ENCODE measurements at regions not wholly inside any gene's neighbourhood (a gene's known extent, or its start where the extent isn't known, plus 50 kb on each side); places are given as distances from the start of the nearest gene placed in this dataset.

- no peaks in the 10 kb centered on the region for H3K36me3 Mint-ChIP-seq
- H3K9me3 Mint-ChIP-seq = no peaks in the 10 kb centered on the region
- H3K4me3 Mint-ChIP-seq = no peak overlapping the region
- no peak overlapping the region for H3K27ac Mint-ChIP-seq
- DNase-seq = no peak
- CTCF ChIA-PET = interaction anchor here (0.5 kb wide), 1 partner anchor 227 kb away, joined by 3 read pairs; no protein-coding TSS in a partner anchor
- no peaks in the 10 kb centered on the region for H3K4me1 Mint-ChIP-seq
- peaks cover 18% of the 10 kb centered on the region for H3K27me3 Mint-ChIP-seq
These were observed 88.5 kb downstream of the PRLHR start for GRCh38 chr10:118506671-118507590.

DNA sequence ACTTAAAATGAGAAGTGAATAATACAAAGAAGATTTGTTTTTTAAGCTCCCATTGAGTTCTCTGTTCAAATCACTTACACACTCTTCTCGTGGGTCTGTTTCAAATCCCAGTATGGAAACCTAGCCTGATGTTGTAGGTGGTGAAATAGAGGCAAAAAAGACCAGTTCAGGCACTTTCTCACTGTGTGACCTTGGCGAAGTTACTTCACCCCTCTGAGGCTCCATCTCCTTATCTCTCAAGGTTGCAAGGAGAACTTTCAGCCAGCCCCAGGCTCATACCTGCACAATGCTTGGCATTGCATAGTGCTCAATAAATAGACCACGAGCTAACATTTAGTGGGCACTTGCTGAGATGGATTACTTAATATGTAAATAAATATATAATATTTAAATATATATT lies 90.1 kb downstream of the PRLHR start:
- DNase-seq = no peak
- no peaks in the 10 kb centered on the region for H3K4me1 Mint-ChIP-seq
- CTCF ChIA-PET = interaction anchor here (0.9 to 2.2 kb wide), 2 partner anchors 39 to 46 kb away, joined by 3 to 7 read pairs; no protein-coding TSS in a partner anchor
- peaks cover 19% of the 10 kb centered on the region for H3K27me3 Mint-ChIP-seq
- H3K27ac Mint-ChIP-seq = no peak overlapping the region
- H3K9me3 Mint-ChIP-seq = no peaks in the 10 kb centered on the region
- no peaks in the 10 kb centered on the region for H3K36me3 Mint-ChIP-seq
- H3K4me3 Mint-ChIP-seq = no peak overlapping the region

DNA sequence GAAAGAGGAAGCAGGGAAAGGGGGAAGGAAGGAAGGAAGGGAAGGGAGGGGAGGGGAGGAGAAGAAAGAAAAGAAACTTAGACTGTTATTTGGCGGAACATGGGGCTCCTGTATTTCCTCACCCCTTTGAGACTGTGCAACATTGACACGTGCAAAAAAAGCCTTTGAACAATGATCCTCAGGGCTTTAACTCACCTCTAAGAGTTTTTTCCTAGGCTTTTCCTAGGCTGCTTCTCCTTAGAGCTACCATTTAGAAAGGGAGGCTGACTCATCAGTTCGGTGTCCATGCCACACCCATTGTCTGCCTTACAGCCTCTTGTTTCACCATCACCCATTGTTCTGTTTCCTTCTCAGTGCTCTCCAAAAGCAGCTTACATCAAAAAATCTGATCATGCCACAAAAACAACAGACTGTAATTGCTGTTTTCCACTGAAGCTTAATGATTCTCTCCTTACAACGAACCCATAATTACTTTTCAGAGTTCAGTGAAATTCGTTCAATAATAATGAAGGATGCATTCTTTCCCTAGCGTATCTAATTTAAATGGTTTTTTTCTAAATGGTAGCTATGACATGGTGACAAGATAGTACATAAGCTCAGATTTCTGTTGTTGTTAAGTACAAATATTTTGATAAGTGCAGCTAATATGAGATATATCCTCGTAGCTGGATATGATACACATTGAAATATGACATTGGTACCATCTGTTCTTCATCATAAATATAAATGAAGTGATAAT lies 90.8 kb downstream of the PRLHR start:
- Mint-ChIP-seq H3K27ac (no peak overlapping the region), H3K36me3 (no peaks in the 10 kb centered on the region), H3K27me3 (peaks cover 19% of the 10 kb centered on the region), H3K9me3 (no peaks in the 10 kb centered on the region), H3K4me1 (no peaks in the 10 kb centered on the region), H3K4me3 (no peak overlapping the region)
- CTCF ChIA-PET = interaction anchor here (0.9 to 2.2 kb wide), 2 partner anchors 39 to 46 kb away, joined by 3 to 7 read pairs; no protein-coding TSS in a partner anchor
- DNase-seq = no peak

- no peak for DNase-seq
- Mint-ChIP-seq H3K27ac (no peak overlapping the region), H3K9me3 (no peaks in the 10 kb centered on the region), H3K27me3 (peaks cover 19% of the 10 kb centered on the region), H3K4me1 (no peaks in the 10 kb centered on the region), H3K4me3 (no peak overlapping the region), H3K36me3 (no peaks in the 10 kb centered on the region)
- CTCF ChIA-PET = interaction anchor here (2.2 kb wide), 1 partner anchor 40 kb away, joined by 7 read pairs; no protein-coding TSS in a partner anchor
These were observed 91.4 kb downstream of the PRLHR start for GRCh38 chr10:118504044-118504443.

DNA sequence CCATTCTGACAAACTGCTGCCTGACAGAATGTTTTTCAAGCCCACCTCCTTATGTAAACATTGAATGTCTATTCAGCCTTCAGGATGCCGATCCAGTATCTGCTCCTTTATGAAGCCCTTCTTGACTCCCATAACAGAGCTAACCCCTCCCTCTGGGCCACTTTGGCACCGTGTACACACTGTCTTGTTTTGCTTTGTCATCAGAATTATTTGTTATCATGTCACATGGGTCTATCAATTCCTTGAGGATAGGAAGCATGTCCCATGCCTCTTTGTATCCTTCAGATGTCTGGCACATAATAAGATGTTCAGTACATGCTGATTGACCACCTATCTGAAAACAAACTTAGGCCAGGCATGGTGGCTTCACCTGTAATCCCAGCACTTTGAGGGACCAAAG lies 92.3 kb downstream of the PRLHR start:
- Mint-ChIP-seq H3K27ac (no peak overlapping the region), H3K4me3 (no peak overlapping the region), H3K9me3 (no peaks in the 10 kb centered on the region), H3K27me3 (peaks cover 16% of the 10 kb centered on the region), H3K4me1 (no peaks in the 10 kb centered on the region), H3K36me3 (no peaks in the 10 kb centered on the region)
- CTCF ChIA-PET = interaction anchor here (2.2 kb wide), 1 partner anchor 41 kb away, joined by 7 read pairs; no protein-coding TSS in a partner anchor
- DNase-seq = no peak

DNA sequence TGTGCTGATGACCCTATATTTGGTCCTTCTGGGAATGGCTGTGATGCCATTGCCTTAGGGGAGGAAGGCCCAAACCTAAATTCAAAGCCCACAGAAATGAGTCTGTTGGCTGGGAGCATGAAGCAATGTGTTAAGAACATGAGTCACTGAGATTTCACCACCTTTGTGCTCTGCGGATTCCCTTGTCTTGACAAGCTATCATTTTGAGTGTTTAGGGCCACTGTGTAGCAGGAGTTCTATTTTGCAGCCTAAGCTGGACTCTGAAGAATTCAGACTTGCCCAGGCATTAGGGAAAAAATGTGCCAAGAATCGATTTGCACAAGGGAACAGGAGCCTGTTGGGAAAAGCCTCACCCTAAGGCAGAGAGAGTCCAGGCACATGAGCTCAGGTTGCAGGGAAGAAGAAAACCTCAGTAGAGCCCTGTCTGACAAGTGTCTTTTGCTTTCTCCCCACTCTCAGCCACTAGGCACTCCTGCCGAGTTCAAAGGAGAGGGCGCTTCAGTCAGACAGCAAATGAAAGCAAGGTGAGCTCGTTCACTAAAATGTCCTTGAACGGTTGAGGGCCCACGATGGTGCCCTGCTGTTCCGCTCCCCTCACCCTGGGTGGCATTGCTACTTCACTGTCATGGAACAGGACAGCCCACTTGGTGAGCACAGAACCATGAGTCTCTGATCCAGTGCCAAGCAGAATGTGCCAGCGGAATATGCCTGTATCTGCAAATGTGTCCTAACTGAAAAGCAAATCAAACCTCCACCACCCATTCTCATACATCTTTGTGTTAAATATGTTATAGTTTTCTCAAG lies 93.6 kb downstream of the PRLHR start:
- Mint-ChIP-seq H3K27me3 (peaks cover 15% of the 10 kb centered on the region), H3K4me3 (no peak overlapping the region), H3K27ac (no peak overlapping the region), H3K4me1 (no peaks in the 10 kb centered on the region), H3K36me3 (no peaks in the 10 kb centered on the region), H3K9me3 (no peaks in the 10 kb centered on the region)
- CTCF ChIA-PET = no interaction called here
- no peak for DNase-seq

- CTCF ChIA-PET = no interaction called here
- Mint-ChIP-seq H3K27me3 (peaks cover 19% of the 10 kb centered on the region), H3K27ac (no peak overlapping the region), H3K9me3 (no peaks in the 10 kb centered on the region), H3K4me1 (no peaks in the 10 kb centered on the region), H3K36me3 (no peaks in the 10 kb centered on the region), H3K4me3 (no peak overlapping the region)
- no peak for DNase-seq
These were observed 94.3 kb downstream of the PRLHR start for GRCh38 chr10:118501171-118501570.

DNA sequence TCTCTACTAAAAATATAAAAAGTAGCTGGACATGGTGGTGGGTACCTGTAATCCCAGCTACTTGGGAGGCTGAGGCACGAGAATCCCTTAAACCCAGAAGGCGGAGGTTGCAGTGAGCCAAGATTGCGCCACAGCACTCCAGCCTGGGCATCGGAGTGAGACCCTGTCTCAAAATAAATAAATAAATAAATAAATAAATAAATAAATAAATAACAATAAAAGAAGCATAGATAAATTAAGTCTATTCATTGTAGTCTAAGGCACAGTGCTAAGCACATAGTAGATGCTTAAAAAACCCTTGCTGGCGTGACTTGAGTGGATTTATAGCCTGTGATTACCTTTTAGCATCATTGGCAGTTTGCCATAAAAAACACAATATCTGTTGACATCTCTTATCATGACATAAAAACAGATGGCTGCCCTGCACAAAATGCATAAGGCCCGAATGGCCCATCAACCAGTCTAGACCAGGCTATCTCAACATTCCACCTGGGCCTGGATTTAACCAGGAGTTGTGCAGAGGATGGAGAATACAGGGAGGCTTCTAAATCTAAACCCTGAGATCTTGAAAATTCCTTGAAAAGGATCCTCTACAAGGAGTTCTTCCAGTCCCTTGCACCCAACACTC lies 94.9 kb downstream of the PRLHR start:
- Mint-ChIP-seq H3K4me3 (no peak overlapping the region), H3K27me3 (peaks cover 20% of the 10 kb centered on the region), H3K36me3 (no peaks in the 10 kb centered on the region), H3K4me1 (no peaks in the 10 kb centered on the region), H3K9me3 (no peaks in the 10 kb centered on the region), H3K27ac (no peak overlapping the region)
- CTCF ChIA-PET = no interaction called here
- DNase-seq = no peak

GRCh38 chr10:118499186-118499585 lies 96.3 kb downstream of the PRLHR start:
- DNase-seq = no peak
- Mint-ChIP-seq H3K9me3 (no peaks in the 10 kb centered on the region), H3K4me1 (no peaks in the 10 kb centered on the region), H3K36me3 (no peaks in the 10 kb centered on the region), H3K27ac (no peak overlapping the region), H3K27me3 (peaks cover 16% of the 10 kb centered on the region), H3K4me3 (no peak overlapping the region)
- CTCF ChIA-PET = interaction anchor here (0.7 kb wide), 1 partner anchor 45 kb away, joined by 3 read pairs; no protein-coding TSS in a partner anchor

DNA sequence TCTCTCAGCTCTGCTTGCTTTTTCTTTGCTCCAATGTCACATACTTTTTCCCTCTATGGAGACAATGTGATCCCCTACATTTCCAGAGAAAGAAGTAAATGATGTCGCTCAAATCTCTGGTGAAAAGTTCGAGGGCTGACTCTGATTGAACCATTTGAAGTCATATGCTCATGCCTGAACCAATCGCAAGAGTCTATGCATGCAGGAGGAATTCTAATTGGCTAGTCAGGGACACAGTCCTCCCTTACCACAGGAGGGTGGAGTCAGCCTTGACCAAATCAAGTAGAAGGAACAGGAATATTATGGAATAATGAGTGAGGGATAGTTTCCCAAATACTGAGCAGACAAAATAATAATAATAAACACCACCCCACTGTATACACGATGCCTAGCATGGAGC lies 96.8 kb downstream of the PRLHR start:
- Mint-ChIP-seq H3K4me3 (no peak overlapping the region), H3K36me3 (no peaks in the 10 kb centered on the region), H3K27me3 (peaks cover 10% of the 10 kb centered on the region), H3K9me3 (no peaks in the 10 kb centered on the region), H3K27ac (no peak overlapping the region), H3K4me1 (no peaks in the 10 kb centered on the region)
- CTCF ChIA-PET = no interaction called here
- DNase-seq = no peak

- no peaks in the 10 kb centered on the region for H3K4me1 Mint-ChIP-seq
- CTCF ChIA-PET = no interaction called here
- no peak for DNase-seq
- H3K36me3 Mint-ChIP-seq = no peaks in the 10 kb centered on the region
- H3K9me3 Mint-ChIP-seq = no peaks in the 10 kb centered on the region
- H3K27me3 Mint-ChIP-seq = peaks cover 9% of the 10 kb centered on the region
- H3K4me3 Mint-ChIP-seq = no peak overlapping the region
- H3K27ac Mint-ChIP-seq = no peak overlapping the region
These were observed 98.2 kb downstream of the PRLHR start for GRCh38 chr10:118497227-118497626.

DNA sequence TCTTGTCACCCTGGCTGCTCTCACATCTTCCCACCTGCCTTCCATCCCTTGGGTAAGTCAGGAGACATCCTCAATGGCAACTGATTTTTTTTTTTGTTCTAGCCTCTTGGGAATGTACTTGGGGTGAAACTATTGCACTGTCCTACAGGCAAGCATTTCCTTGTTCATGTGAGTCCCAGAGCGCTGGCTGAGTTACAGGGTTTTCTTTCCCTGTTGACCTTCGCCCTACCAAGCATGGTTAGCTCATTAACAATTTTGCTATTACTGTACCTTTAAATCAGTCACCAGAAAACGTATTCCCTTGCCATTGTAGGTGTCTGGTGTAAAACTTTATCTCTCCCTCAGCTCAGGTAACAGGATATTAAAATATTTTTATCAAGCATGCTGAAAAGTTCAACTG lies 98.9 kb downstream of the PRLHR start:
- CTCF ChIA-PET = no interaction called here
- Mint-ChIP-seq H3K27ac (no peak overlapping the region), H3K4me1 (no peaks in the 10 kb centered on the region), H3K27me3 (peaks cover 9% of the 10 kb centered on the region), H3K4me3 (no peak overlapping the region), H3K9me3 (no peaks in the 10 kb centered on the region), H3K36me3 (no peaks in the 10 kb centered on the region)
- no peak for DNase-seq

GRCh38 chr10:118495499-118495898 lies 99.9 kb downstream of the PRLHR start:
- CTCF ChIA-PET = no interaction called here
- no peak overlapping the region for H3K27ac Mint-ChIP-seq

DNA sequence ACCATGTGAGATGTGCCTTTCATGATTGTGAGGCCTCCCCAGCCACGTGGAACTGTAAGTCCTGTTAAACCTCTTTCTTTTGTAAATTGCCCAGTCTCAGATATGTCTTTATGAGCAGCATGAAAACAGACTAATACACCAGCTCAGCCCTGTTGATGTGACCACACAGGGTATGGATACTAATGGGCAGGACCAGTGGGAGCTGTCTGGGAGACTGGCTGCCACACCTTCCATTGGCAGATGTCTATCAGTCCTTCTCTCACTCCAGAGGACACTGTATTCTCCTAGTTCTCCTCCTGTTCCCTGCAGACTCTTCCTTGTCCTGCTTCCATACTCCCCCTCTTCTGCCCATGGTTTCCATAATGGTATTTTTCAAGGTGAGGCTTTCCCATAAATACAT lies 104.4 kb downstream of the PRLHR start:
- no peak overlapping the region for H3K4me3 Mint-ChIP-seq
- no peak for DNase-seq
- H3K27ac Mint-ChIP-seq = no peak overlapping the region
- H3K9me3 Mint-ChIP-seq = peaks cover 7% of the 10 kb centered on the region
- H3K4me1 Mint-ChIP-seq = no peaks in the 10 kb centered on the region
- CTCF ChIA-PET = no interaction called here
- no peaks in the 10 kb centered on the region for H3K36me3 Mint-ChIP-seq
- no peaks in the 10 kb centered on the region for H3K27me3 Mint-ChIP-seq

More at GRCh38 chr10:118495499-118495898, 99.9 kb downstream of the PRLHR start:
- H3K4me3 Mint-ChIP-seq = no peak overlapping the region
- H3K36me3 Mint-ChIP-seq = no peaks in the 10 kb centered on the region
- H3K27me3 Mint-ChIP-seq = peaks cover 5% of the 10 kb centered on the region
- H3K4me1 Mint-ChIP-seq = no peaks in the 10 kb centered on the region
- DNase-seq = no peak
- H3K9me3 Mint-ChIP-seq = no peaks in the 10 kb centered on the region

Measured in activated naive CD4-positive, alpha-beta T cell treated with anti-CD3 and anti-CD28 coated beads, Interleukin-2, amount 10 ng/mL, durations not matched to agents 7 days and 5 days (primary cell).